Thoracic aorta (tissue), 2 donors: ENCODE measurements at regions not wholly inside any gene's neighbourhood (a gene's known extent, or its start where the extent isn't known, plus 50 kb on each side); places are given as distances from the start of the nearest gene placed in this dataset.

Experiments used
- ATAC-seq: fragments of 150-250 bp; one replicate; pipeline ENCODE4 v1.8.0; 2017; ENCODE audit warnings: low read depth; ENCODE audit not compliant: insufficient number of reproducible peaks, low FRiP score
- DNase-seq: peaks from one replicate; pipeline ENCODE4 v3.0.0-alpha.2; 2020; ENCODE audit warnings: low spot score
- H3K27ac ChIP-seq, 2 donors: fragments of 200-600 bp; sonication (generic); 1 replicate in 1 of 2; 2 replicates in 1 of 2; pipeline ENCODE4 v1.5.1; 2016; ENCODE audit warnings: mild to moderate bottlenecking in 2 of 2, moderate library complexity in 2 of 2
- H3K27me3 ChIP-seq: fragments of 200-600 bp; sonication (generic); replicated peaks from 2 replicates; pipeline ENCODE4 v1.6.0; 2016; ENCODE audit warnings: mild to moderate bottlenecking; ENCODE audit not compliant: insufficient read depth
- H3K36me3 ChIP-seq: fragments of 200-600 bp; sonication (generic); one replicate; pipeline ENCODE4 v1.5.1; 2016
- H3K4me1 ChIP-seq, 2 donors: fragments of 200-600 bp; sonication (generic); 1 replicate in 1 of 2; 2 replicates in 1 of 2; pipeline versions ENCODE4 v1.5.1 to v1.6.0; 2016; ENCODE audit warnings: low read depth in 2 of 2, mild to moderate bottlenecking in 1 of 2; ENCODE audit not compliant: control insufficient read depth in 1 of 2
- H3K4me3 ChIP-seq: fragments of 200-600 bp; sonication (generic); 2 replicates; pipeline ENCODE4 v1.5.1; 2016; ENCODE audit warnings: mild to moderate bottlenecking
- H3K9me3 ChIP-seq: fragments of 200-600 bp; sonication (generic); 2 replicates; pipeline ENCODE4 v1.5.1; 2016
- TF ChIP-seq, protein P1 (sequence below): fragments of 200-600 bp; sonication (generic); IDR thresholded peaks from one replicate; pipeline ENCODE4 v1.5.1; 2019; ENCODE audit warnings: antibody characterized with exemption

DNA sequence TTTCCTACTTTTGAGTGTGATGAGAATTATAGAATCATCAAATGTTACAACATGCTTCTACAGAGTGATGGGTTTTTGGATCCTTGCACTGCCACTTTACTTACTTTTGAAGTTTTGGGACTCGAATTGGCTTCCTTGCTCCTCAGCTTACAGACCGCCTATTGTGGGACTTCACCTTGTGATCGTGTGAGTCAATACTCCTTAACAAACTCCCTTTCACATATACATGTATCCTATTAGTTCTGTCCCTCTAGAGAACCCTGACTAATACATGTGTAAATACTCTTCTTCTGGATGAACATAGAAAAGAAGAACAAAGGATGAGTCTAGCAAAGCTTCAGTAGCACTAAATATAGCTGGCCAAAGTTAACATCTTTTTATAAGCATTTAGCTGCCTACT is 98.7 kb upstream of the PDE4D start:
- Histone ChIP-seq H3K4me1 (peaks cover 9 to 11% of the 10 kb centered on the region in 2 donors), H3K4me3 (no peak overlapping the region), H3K27me3 (no peaks in the 10 kb centered on the region), H3K36me3 (no peaks in the 10 kb centered on the region), H3K9me3 (no peaks in the 10 kb centered on the region), H3K27ac (no peak overlapping the region)
- ATAC-seq (no peak), DNase-seq (no peak)
- TF ChIP-seq, protein P1, sequence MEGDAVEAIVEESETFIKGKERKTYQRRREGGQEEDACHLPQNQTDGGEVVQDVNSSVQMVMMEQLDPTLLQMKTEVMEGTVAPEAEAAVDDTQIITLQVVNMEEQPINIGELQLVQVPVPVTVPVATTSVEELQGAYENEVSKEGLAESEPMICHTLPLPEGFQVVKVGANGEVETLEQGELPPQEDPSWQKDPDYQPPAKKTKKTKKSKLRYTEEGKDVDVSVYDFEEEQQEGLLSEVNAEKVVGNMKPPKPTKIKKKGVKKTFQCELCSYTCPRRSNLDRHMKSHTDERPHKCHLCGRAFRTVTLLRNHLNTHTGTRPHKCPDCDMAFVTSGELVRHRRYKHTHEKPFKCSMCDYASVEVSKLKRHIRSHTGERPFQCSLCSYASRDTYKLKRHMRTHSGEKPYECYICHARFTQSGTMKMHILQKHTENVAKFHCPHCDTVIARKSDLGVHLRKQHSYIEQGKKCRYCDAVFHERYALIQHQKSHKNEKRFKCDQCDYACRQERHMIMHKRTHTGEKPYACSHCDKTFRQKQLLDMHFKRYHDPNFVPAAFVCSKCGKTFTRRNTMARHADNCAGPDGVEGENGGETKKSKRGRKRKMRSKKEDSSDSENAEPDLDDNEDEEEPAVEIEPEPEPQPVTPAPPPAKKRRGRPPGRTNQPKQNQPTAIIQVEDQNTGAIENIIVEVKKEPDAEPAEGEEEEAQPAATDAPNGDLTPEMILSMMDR: no peak

DNA sequence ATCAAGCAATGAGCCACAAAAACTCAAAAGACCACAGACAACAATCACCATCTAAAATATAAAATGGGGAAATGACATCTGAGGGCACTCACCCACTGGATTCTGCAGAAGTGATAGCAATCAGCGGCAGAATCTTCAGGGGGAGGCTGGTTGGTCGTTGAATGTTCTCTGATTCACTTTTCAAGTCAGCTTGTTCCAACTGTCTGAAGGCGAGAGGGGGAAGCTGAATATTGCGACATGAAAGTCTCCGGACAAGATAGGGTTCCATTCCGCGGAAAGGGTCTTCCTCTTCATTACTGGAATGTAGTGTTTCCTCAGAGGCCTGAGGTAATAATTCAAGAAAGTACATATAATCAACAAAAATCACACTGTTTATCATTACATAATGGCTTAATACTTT is 94.9 kb upstream of the PDE4D start:
- no peak overlapping the region for H3K27ac ChIP-seq
- no peak for DNase-seq
- TF ChIP-seq, protein P1: no peak

DNA sequence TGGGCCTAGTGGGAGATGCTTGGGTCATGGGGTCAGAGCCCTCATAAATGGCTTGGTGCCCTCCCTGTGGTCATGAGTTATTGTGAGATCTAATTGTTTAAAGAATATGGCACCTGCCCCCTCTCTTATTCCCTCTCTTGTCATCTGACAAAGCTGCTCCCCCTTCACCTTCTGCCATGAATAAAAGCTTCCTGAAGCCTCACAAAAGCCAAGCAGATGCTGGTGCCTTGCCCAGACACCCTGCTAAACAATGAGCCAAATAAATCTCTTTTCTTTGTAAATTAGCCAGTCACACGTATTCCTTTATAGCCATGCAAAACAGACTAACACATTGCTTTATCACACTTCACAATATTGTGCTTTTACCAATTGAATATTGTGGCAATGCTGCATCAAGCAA is 82.8 kb upstream of the PDE4D start:
- Histone ChIP-seq H3K27ac (no peak overlapping the region), H3K27me3 (no peaks in the 10 kb centered on the region), H3K4me1 (peaks cover 0 to 8% of the 10 kb centered on the region in 2 donors), H3K9me3 (no peaks in the 10 kb centered on the region), H3K4me3 (no peak overlapping the region), H3K36me3 (no peaks in the 10 kb centered on the region)
- no peak for ATAC-seq
- no peak for DNase-seq
- TF ChIP-seq, protein P1: no peak

More for the DNA sequence above, 94.9 kb upstream of the PDE4D start:
- no peak for ATAC-seq
- H3K27me3 ChIP-seq: no peaks in the 10 kb centered on the region
- H3K36me3 ChIP-seq: no peaks in the 10 kb centered on the region
- H3K4me1 ChIP-seq: no peaks in the 10 kb centered on the region
- no peak overlapping the region for H3K4me3 ChIP-seq
- H3K9me3 ChIP-seq: no peaks in the 10 kb centered on the region

DNA sequence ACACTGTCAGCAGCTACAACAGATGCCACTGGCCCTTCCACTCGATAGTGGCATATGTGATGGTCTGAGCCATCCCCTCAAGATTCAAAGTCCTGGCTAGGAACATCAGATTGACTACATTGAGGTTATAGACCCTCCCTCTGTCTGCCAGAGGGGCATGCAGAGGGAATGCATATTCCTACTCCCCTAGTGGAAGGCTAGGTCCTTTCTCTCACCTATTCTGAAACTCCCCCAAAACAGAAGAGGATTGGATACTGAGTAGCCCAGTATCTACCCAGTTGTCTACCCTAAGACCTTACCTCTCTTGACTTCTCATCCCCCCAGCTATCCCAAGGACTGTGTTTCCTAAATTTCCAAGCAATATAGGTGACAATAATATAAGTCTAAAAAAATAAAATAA is 78.5 kb upstream of the PDE4D start:
- Histone ChIP-seq H3K27ac (no peak overlapping the region), H3K27me3 (no peaks in the 10 kb centered on the region), H3K9me3 (no peaks in the 10 kb centered on the region), H3K4me1 (peaks cover 0 to 8% of the 10 kb centered on the region in 2 donors), H3K4me3 (no peak overlapping the region), H3K36me3 (no peaks in the 10 kb centered on the region)
- no peak for DNase-seq
- TF ChIP-seq, protein P1: no peak
- no peak for ATAC-seq

DNA sequence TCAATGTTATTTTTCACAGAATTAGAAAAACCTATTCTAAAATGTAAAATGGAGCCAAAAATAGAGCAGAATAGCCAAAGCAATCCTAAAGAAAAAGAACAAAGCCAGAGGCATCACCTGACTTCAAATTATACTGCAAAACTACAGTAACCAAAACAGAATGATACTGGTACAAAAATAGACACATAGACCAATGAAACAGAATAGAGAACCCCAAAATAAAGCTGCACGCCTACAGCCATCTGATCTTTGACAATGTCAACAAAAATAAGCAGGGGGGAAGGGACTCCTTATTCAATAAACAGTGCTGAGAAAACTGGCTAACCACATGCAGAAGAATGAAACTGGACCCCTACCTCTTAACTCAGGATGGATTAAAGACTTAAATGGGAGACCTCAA is 65.8 kb upstream of the PDE4D start:
- ATAC-seq (no peak), DNase-seq (no peak)
- Histone ChIP-seq H3K27me3 (no peaks in the 10 kb centered on the region), H3K9me3 (no peaks in the 10 kb centered on the region), H3K36me3 (no peaks in the 10 kb centered on the region), H3K4me3 (no peak overlapping the region), H3K27ac (no peak overlapping the region), H3K4me1 (peaks cover 11 to 18% of the 10 kb centered on the region in 2 donors)
- TF ChIP-seq, protein P1: no peak
